Sigmoid colon (tissue), 6 donors: ENCODE measurements at regions not wholly inside any gene's neighbourhood (a gene's known extent, or its start where the extent isn't known, plus 50 kb on each side); places are given as distances from the start of the nearest gene placed in this dataset.
A peak's percentile ranks its signal among the peaks of the same experiment; 100 is the strongest.

Source experiments
- DNase-seq: peaks from one replicate; pipeline ENCODE4 v3.0.0-alpha.2; 2019
- H3K27ac ChIP-seq, 4 donors: fragments of 200-600 bp; sonication (generic); one replicate each; pipeline ENCODE4 v1.5.1; 2016 to 2019; ENCODE audit warnings: mild to moderate bottlenecking in 1 of 4
- H3K27me3 ChIP-seq, 3 donors: fragments of 200-600 bp; sonication (generic); one replicate each; pipeline ENCODE4 v1.5.1; 2019; ENCODE audit warnings: mild to moderate bottlenecking in 1 of 3
- H3K36me3 ChIP-seq, 4 donors: fragments of 200-600 bp; sonication (generic); one replicate each; pipeline ENCODE4 v1.5.1; 2016 to 2019
- H3K4me1 ChIP-seq, 4 donors: fragments of 200-600 bp; sonication (generic); one replicate each; pipeline ENCODE4 v1.5.1; 2017 to 2019
- H3K4me3 ChIP-seq, 4 donors: fragments of 200-600 bp; sonication (generic); one replicate each; pipeline ENCODE4 v1.5.1; 2017 to 2019; ENCODE audit warnings: mild to moderate bottlenecking in 2 of 4, moderate library complexity in 1 of 4
- H3K9me3 ChIP-seq, 4 donors: fragments of 200-600 bp in 3 of 4; sonication (generic) in 3 of 4; one replicate each; pipeline versions ENCODE4 v1.5.1 to v1.6.1; 2013 to 2019
- EP300 ChIP-seq, 4 donors: sonication (generic); formaldehyde crosslinking; IDR thresholded peaks; one replicate each; pipeline ENCODE4 v1.6.1; 2017; ENCODE audit warnings: antibody characterized with exemption in 4 of 4
- POLR2A ChIP-seq, 2 donors: fragments of 450-650 bp; IDR thresholded peaks; one replicate each; pipeline ENCODE4 v1.6.1; 2016; ENCODE audit warnings: antibody characterized with exemption in 2 of 2, mild to moderate bottlenecking in 2 of 2, moderate library complexity in 2 of 2
- POLR2AphosphoS5 ChIP-seq, 4 donors: sonication (generic); formaldehyde crosslinking; IDR thresholded peaks; one replicate each; pipeline ENCODE4 v1.6.1; 2017; ENCODE audit warnings: antibody characterized with exemption in 4 of 4
- WGBS, 2 donors: extraction: QIAGEN DNeasy Blood & Tissue Kit; methylation state at CpG; one replicate each; pipeline ENCODE4 v1.1.7; 2013; 5-methylcytosine and 5-hydroxymethylcytosine counted together
- intact Hi-C: fragments of 100-400 bp; cut with DNase I; formaldehyde crosslinking; loops from one replicate; pipeline ENCODE4 v1.15.1; 2023
- TF ChIP-seq, protein P1 (sequence below), 4 experiments: fragments of 450-650 bp in 3 of 4; fragments of 200-600 bp in 1 of 4; IDR thresholded peaks; one replicate each; pipeline ENCODE4 v1.5.1; 2016 to 2019; ENCODE audit warnings: antibody characterized with exemption in 4 of 4, mild to moderate bottlenecking in 3 of 4, moderate library complexity in 2 of 4
- donor health status: healthy with polysubstance abuse.
- donor health status: healthy.

DNA sequence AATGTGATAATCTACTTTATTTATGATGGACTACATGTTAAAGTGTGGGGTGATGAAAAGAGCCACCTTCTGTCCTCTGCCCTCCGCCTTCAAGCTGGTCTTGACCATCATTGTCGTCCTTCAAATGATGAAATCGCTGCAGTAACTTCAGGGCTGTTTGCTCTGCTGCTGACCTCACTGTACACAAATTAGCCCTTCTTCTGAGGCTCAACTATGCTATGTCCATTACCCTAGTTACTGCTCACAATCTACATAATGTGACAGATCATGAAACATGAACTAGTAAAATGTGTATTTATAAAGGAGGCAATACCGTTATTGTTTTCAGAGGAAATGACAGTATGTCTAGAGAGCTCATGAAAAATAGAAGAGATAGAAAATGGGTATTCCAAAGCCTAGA lies 145.9 kb downstream of the RFC3 start:
- no peak for TF ChIP-seq POLR2A (IDR thresholded peaks at IDR 0.05)
- no peak for TF ChIP-seq EP300 (IDR thresholded peaks at IDR 0.05)
- Histone ChIP-seq H3K27ac (no peak overlapping the region), H3K4me1 (no peaks in the 10 kb centered on the region), H3K9me3 (no peaks in the 10 kb centered on the region), H3K4me3 (no peak overlapping the region), H3K27me3 (no peaks in the 10 kb centered on the region), H3K36me3 (no peaks in the 10 kb centered on the region)
- DNase-seq: no peak
- intact Hi-C loops: no loop called here
- WGBS, 2 donors: 95 to 96% methylated on average over 4 of the region's 4 CpGs

DNA sequence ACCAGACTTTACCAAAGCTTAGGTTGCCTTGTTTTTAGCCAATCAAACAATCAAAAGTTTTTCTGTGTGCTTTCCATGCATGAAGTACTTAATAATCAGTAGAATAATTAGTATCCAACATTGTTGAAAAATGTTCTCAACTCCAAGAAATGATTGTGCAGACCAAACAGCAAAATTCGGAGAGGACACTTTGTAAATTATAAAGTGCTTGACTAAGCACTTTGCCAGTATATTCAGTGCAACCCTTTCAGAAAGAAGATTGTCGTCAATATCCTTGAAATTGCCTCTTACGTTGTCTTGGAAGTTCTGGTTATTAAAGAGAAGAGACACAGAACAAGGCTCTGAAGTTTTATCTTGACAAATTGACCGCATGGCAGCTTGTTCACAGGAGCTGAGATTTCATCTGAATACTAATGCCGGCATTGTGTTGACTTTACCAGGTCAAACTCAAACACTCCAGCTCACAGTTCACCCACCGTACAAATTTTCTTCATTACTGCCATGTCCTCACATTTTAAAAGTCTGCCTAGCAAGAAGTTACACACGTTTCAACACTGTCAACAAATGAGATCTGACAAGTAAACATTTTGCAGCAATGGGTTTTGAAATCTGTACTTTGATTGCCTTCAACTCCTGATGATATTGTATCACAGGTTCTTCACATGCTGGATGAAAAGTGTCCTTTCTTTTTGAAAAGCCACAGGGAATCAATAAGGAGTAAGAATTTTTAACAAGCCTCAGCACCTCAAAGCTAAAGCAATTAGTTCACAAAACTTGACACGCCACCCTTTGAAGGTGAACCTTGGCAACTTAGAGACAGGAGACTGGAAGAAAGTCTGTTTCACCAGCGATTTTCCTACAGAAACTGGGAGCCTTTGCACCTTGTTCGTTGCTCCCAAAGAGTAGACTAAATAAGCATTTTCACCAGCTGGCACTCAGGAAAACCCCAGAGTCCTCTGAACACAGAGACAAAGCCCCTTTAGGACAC lies 150.9 kb downstream of the RFC3 start:
- Histone ChIP-seq H3K4me1 (peaks cover 0 to 16% (median 6%) of the 10 kb centered on the region in 4 donors), H3K9me3 (no peaks in the 10 kb centered on the region), H3K36me3 (no peaks in the 10 kb centered on the region), H3K4me3 (no peak overlapping the region), H3K27ac (no peak overlapping the region), H3K27me3 (no peaks in the 10 kb centered on the region)
- intact Hi-C loops: no loop called here
- 71 to 78% methylated on average over 10 of the region's 10 CpGs for WGBS, 2 donors
- DNase-seq: no peak
- TF ChIP-seq EP300 (IDR thresholded peaks at IDR 0.05) (no peak), POLR2A (IDR thresholded peaks at IDR 0.05) (no peak), POLR2AphosphoS5 (IDR thresholded peaks at IDR 0.05) (no peak)
- TF ChIP-seq, protein P1, sequence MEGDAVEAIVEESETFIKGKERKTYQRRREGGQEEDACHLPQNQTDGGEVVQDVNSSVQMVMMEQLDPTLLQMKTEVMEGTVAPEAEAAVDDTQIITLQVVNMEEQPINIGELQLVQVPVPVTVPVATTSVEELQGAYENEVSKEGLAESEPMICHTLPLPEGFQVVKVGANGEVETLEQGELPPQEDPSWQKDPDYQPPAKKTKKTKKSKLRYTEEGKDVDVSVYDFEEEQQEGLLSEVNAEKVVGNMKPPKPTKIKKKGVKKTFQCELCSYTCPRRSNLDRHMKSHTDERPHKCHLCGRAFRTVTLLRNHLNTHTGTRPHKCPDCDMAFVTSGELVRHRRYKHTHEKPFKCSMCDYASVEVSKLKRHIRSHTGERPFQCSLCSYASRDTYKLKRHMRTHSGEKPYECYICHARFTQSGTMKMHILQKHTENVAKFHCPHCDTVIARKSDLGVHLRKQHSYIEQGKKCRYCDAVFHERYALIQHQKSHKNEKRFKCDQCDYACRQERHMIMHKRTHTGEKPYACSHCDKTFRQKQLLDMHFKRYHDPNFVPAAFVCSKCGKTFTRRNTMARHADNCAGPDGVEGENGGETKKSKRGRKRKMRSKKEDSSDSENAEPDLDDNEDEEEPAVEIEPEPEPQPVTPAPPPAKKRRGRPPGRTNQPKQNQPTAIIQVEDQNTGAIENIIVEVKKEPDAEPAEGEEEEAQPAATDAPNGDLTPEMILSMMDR (IDR thresholded peaks at IDR 0.05): no peak

DNA sequence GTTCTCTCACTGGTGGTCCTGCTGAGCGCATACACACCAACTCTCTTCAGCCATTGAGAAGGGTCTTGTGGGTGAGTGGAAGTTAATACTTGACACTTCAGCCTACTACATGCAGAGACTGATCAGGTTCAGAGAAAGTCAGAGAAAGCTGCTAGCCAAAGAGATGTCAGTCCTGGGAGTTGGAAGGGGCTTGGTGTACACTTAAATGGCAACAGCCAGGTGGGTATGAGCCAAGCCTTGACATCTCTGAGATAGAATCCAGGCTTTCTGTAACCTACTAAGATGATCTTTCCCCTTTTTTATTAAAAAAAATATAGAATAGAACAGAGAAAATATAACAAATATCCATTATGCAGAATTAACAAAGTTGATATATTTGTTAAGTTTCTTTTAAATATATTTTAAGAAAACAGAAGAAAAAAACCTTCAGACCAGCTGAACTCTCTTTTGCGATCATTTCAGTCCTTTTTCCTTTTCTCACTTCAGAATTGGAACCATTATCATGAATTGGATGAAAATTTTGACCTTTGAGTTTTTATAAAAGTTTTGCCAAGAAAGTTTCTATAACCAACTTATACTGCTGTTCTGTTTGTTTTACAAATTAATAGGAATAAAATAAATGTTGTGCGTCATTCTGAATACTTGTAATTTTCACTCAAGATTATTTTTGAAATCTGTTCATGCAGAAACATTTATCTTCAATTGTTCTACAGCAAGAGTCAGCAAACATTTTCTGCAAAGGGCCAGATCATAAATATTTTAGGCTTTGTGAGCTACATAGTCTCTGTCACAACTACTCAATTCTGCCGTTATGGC lies 153.0 kb downstream of the RFC3 start:
- Histone ChIP-seq H3K36me3 (no peaks in the 10 kb centered on the region), H3K27me3 (no peaks in the 10 kb centered on the region), H3K4me3 (no peak overlapping the region), H3K9me3 (no peaks in the 10 kb centered on the region), H3K27ac (peak overlapping the region in 2 of 4 donors; percentile 8 to 11), H3K4me1 (peaks cover 0 to 16% (median 6%) of the 10 kb centered on the region in 4 donors)
- no peak for DNase-seq
- WGBS, 2 donors: 87 to 93% methylated on average over 4 of the region's 4 CpGs
- TF ChIP-seq EP300 (IDR thresholded peaks at IDR 0.05) (no peak), POLR2AphosphoS5 (IDR thresholded peaks at IDR 0.05) (peak in 2 of 4 donors; percentile 57), POLR2A (IDR thresholded peaks at IDR 0.05) (no peak)
- TF ChIP-seq, protein P1 (IDR thresholded peaks at IDR 0.05): no peak
- intact Hi-C loops: no loop called here

- no peak overlapping the region for H3K4me3 ChIP-seq
- no peak for TF ChIP-seq EP300 (IDR thresholded peaks at IDR 0.05)
- DNase-seq: no peak
- peak overlapping the region in 1 of 4 donors; percentile 11 for H3K27ac ChIP-seq
- H3K4me1 ChIP-seq: peaks cover 0 to 16% (median 6%) of the 10 kb centered on the region in 4 donors
- H3K9me3 ChIP-seq: no peaks in the 10 kb centered on the region
- no peaks in the 10 kb centered on the region for H3K27me3 ChIP-seq
- intact Hi-C loops: no loop called here
- H3K36me3 ChIP-seq: no peaks in the 10 kb centered on the region
Observed at GRCh38 chr13:33971562-33971819, 153.5 kb downstream of the RFC3 start.

- no peaks in the 10 kb centered on the region for H3K27me3 ChIP-seq
- TF ChIP-seq POLR2A (IDR thresholded peaks at IDR 0.05): no peak
- no peak for TF ChIP-seq EP300 (IDR thresholded peaks at IDR 0.05)
- TF ChIP-seq, protein P1 (IDR thresholded peaks at IDR 0.05): no peak
- TF ChIP-seq POLR2AphosphoS5 (IDR thresholded peaks at IDR 0.05): no peak
- intact Hi-C loops: no loop called here
- no peak overlapping the region for H3K27ac ChIP-seq
- WGBS, 2 donors: 77 to 91% methylated on average over 3 of the region's 3 CpGs
- no peaks in the 10 kb centered on the region for H3K36me3 ChIP-seq
- H3K9me3 ChIP-seq: no peaks in the 10 kb centered on the region
- no peak for DNase-seq
- no peak overlapping the region for H3K4me3 ChIP-seq
- peaks cover 0 to 16% (median 6%) of the 10 kb centered on the region in 4 donors for H3K4me1 ChIP-seq
Observed at GRCh38 chr13:33973194-33973593, 155.2 kb downstream of the RFC3 start.
